ENCODE measurements at regions not wholly inside any gene's neighbourhood (a gene's known extent, or its start where the extent isn't known, plus 50 kb on each side); places are given as distances from the start of the nearest gene placed in this dataset.

DNA sequence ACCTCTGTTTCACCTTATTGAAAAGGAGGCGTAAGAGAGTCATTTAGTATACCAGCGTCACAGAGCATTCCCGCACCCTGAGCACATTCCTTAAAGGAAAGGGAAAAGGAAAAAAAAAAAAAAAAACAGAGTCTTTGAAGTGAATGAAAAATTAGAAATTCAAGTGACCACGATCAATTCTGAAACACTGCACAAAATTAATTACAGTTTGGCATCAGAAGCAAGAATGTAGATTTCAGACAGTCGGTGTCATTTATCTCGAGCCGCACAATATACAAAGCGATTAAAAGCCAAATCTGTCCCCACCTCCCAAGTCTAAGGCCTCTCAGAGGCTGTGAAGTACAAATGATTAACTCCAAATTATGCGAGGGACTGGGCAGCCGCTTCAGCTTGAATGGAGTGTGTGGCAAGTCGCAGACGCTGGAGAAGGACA, 173.7 kb upstream of the ZNF507 start:
- TF ChIP-seq MAZ (IDR thresholded peaks at IDR 0.05; ENCODE audit: borderline replicate concordance, low read depth, low read length) (no peak), POLR2A (IDR thresholded peaks at IDR 0.05; ENCODE audit: low read depth, low read length) (no peak)
- TF ChIP-seq, protein P1, sequence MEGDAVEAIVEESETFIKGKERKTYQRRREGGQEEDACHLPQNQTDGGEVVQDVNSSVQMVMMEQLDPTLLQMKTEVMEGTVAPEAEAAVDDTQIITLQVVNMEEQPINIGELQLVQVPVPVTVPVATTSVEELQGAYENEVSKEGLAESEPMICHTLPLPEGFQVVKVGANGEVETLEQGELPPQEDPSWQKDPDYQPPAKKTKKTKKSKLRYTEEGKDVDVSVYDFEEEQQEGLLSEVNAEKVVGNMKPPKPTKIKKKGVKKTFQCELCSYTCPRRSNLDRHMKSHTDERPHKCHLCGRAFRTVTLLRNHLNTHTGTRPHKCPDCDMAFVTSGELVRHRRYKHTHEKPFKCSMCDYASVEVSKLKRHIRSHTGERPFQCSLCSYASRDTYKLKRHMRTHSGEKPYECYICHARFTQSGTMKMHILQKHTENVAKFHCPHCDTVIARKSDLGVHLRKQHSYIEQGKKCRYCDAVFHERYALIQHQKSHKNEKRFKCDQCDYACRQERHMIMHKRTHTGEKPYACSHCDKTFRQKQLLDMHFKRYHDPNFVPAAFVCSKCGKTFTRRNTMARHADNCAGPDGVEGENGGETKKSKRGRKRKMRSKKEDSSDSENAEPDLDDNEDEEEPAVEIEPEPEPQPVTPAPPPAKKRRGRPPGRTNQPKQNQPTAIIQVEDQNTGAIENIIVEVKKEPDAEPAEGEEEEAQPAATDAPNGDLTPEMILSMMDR (conservative IDR thresholded peaks at IDR 0.05; ENCODE audit: low read depth, low read length) = no peak

Measured in IMR-90 (cell line).